Naive thymus-derived CD4-positive, alpha-beta T cell (primary cell): ENCODE measurements at regions not wholly inside any gene's neighbourhood (a gene's known extent, or its start where the extent isn't known, plus 50 kb on each side); places are given as distances from the start of the nearest gene placed in this dataset.
A peak's percentile ranks its signal among the peaks of the same experiment; 100 is the strongest.

Experiments
- ATAC-seq: fragments of 150-1000 bp; cut with Tn5 transposase; 2 replicates; pipeline ENCODE4 v1.10.0; 2021; ENCODE audit warnings: mild to moderate bottlenecking, moderate library complexity
- CTCF ChIA-PET: fragments of 350-600 bp; sonication (Branson Sonifier 250); formaldehyde crosslinking; loops from one replicate; lab custom pipeline; 2021; ENCODE audit warnings: antibody characterized with exemption; lab: Charles Lee
- POLR2A ChIA-PET: fragments of 350-600 bp; sonication (Branson Sonifier 250); formaldehyde crosslinking; loops from one replicate; lab custom pipeline; 2021; ENCODE audit warnings: antibody characterized with exemption, inconsistent platforms; lab: Charles Lee
- DNase-seq, 9 donors: peaks; one replicate each; pipeline versions ENCODE4 v3.0.0 to v3.0.0-alpha.2; 2020 to 2022; ENCODE audit warnings: mixed read lengths in 1 of 9
- H3K27ac ChIP-seq: one replicate; pipeline ENCODE4 v1.7.0; 2013; ENCODE audit warnings: mild to moderate bottlenecking, low read depth, low read length, moderate library complexity
- H3K27me3 ChIP-seq, 2 donors: one replicate each; pipeline ENCODE4 v1.7.0; 2013; ENCODE audit warnings: low read length in 2 of 2, mild to moderate bottlenecking in 2 of 2, moderate library complexity in 2 of 2; ENCODE audit not compliant: control insufficient read depth in 2 of 2, insufficient read depth in 2 of 2
- H3K36me3 ChIP-seq, 3 experiments: 1 replicate in 2 of 3; 2 replicates in 1 of 3; pipeline ENCODE4 v1.7.0; 2013; ENCODE audit warnings: low read length in 3 of 3, mild to moderate bottlenecking in 3 of 3, moderate library complexity in 1 of 3; ENCODE audit not compliant: insufficient read depth in 3 of 3, control insufficient read depth in 2 of 3
- H3K4me1 ChIP-seq, 2 donors: one replicate each; pipeline ENCODE4 v1.7.0; 2013; ENCODE audit warnings: low read length in 2 of 2, mild to moderate bottlenecking in 2 of 2, moderate library complexity in 1 of 2; ENCODE audit not compliant: control insufficient read depth in 2 of 2, insufficient read depth in 2 of 2
- H3K4me3 ChIP-seq: 2 replicates; pipeline ENCODE4 v1.7.0; 2013; ENCODE audit warnings: mild to moderate bottlenecking, low read length
- H3K9me3 ChIP-seq, 3 experiments: 1 replicate in 2 of 3; 2 replicates in 1 of 3; pipeline ENCODE4 v1.7.0; 2013; ENCODE audit warnings: low read length in 3 of 3; ENCODE audit not compliant: control insufficient read depth in 2 of 3
- H3K27ac Mint-ChIP-seq, 9 donors: one replicate each; pipeline ENCODE4 v1.8.0; 2020 to 2022; ENCODE audit warnings: mixed read lengths in 9 of 9, mild to moderate bottlenecking in 8 of 9, moderate library complexity in 5 of 9, inconsistent platforms in 2 of 9
- H3K27me3 Mint-ChIP-seq, 5 donors: one replicate each; pipeline ENCODE4 v1.8.0; 2021 to 2022; ENCODE audit warnings: mixed read lengths in 5 of 5, mild to moderate bottlenecking in 1 of 5
- H3K36me3 Mint-ChIP-seq, 5 donors: one replicate each; pipeline ENCODE4 v1.8.0; 2020 to 2022; ENCODE audit warnings: mixed read lengths in 5 of 5, mild to moderate bottlenecking in 3 of 5, inconsistent platforms in 1 of 5
- H3K4me1 Mint-ChIP-seq, 7 donors: one replicate each; pipeline ENCODE4 v1.8.0; 2020 to 2022; ENCODE audit warnings: mixed read lengths in 7 of 7, mild to moderate bottlenecking in 3 of 7, inconsistent platforms in 1 of 7
- H3K4me3 Mint-ChIP-seq, 10 donors: one replicate each; pipeline ENCODE4 v1.8.0; 2020 to 2022; ENCODE audit warnings: mild to moderate bottlenecking in 10 of 10, mixed read lengths in 10 of 10, moderate library complexity in 6 of 10, inconsistent platforms in 2 of 10
- H3K9me3 Mint-ChIP-seq, 11 donors: one replicate each; pipeline ENCODE4 v1.8.0; 2020 to 2022; ENCODE audit warnings: mixed read lengths in 11 of 11, mild to moderate bottlenecking in 4 of 11, inconsistent platforms in 1 of 11, moderate library complexity in 1 of 11
- intact Hi-C, 2 donors: fragments of 100-400 bp; cut with micrococcal nuclease; formaldehyde crosslinking; loops; one replicate each; pipeline ENCODE4 v1.15.1; 2023

- Mint-ChIP-seq H3K36me3 (peaks cover 0 to 40% (median 4%) of the 10 kb centered on the region in 5 donors), H3K9me3 (peaks cover 0 to 6% (median 0%) of the 10 kb centered on the region in 11 donors), H3K4me3 (peak overlapping the region in 1 of 10 donors; percentile 7), H3K27ac (peak overlapping the region in 3 of 9 donors; percentile 10 to 76 (median 69)), H3K27me3 (no peaks in the 10 kb centered on the region), H3K4me1 (peaks cover 4 to 38% (median 9%) of the 10 kb centered on the region in 7 donors)
- ATAC-seq (peak; percentile 46), DNase-seq (no peak)
- H3K9me3 ChIP-seq = no peaks in the 10 kb centered on the region
- no peaks in the 10 kb centered on the region for H3K27me3 ChIP-seq
- no peak overlapping the region for H3K4me3 ChIP-seq
- H3K27ac ChIP-seq = no peak overlapping the region
- intact Hi-C loops = no loop called here
- no peaks in the 10 kb centered on the region for H3K36me3 ChIP-seq
- no peaks in the 10 kb centered on the region for H3K4me1 ChIP-seq
- ChIA-PET POLR2A (interaction anchor here (1.3 kb wide), 1 partner anchor 115 kb away, joined by 3 read pairs; no protein-coding TSS in a partner anchor), CTCF (interaction anchor here (0.6 to 0.7 kb wide), 2 partner anchors 9 to 15 kb away, joined by 3 to 5 read pairs; no protein-coding TSS in a partner anchor)
These were observed 119.6 kb downstream of the ZFP36L2 start for GRCh38 chr2:43106559-43107527.

DNA sequence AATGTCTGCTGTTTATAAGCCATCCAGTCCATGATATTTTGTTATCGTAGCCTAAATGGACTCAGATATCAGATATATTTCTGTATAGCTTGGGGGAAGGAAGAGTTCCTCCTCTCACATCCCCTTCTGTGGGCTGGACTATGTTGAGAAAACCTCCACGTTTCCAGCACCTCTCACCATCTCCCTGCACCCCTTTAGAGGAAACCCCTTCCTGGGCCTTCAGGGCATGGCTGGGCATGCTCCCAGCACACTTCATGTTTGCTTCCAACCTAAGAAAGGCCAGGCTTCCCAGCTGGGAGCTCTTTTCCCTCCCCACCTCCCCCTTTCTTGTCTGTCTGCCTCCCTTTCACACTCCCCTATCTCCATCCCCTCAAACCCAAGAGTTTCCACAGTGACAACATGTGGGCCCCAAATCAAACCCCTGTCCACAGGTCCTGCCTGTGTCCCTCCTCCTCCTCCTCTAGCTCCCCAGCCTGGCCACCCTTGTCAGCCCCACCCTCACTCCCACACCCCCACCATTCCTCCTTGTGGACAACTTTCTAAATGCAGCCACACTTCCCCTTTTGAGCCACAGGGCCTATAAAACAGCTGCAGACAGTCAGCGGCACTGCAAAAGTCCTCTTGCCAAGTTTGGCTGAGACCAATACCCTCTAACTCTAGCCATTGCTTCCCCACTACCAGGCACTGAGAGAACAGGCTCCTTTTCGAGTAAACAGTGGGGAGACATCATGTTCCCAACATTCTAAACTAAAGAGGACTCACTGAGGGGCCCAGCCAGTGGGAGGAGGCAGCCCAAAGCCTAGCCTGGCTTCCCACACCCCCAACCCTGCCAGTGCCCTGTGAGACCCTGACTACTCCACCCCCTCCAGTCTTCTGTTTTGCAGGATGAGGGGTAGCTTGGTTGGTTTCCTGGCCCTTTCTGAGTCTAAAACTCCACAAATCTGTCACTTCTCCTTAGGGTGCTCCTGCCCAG lies 120.5 kb downstream of the ZFP36L2 start:
- peaks cover 0 to 6% (median 0%) of the 10 kb centered on the region in 11 donors for H3K9me3 Mint-ChIP-seq
- H3K4me1 ChIP-seq = no peaks in the 10 kb centered on the region
- no peak overlapping the region for H3K4me3 Mint-ChIP-seq
- H3K27ac ChIP-seq = no peak overlapping the region
- intact Hi-C loops = no loop called here
- H3K36me3 Mint-ChIP-seq = peaks cover 0 to 40% (median 4%) of the 10 kb centered on the region in 5 donors
- peaks cover 4 to 35% (median 9%) of the 10 kb centered on the region in 7 donors for H3K4me1 Mint-ChIP-seq
- no peaks in the 10 kb centered on the region for H3K27me3 Mint-ChIP-seq
- CTCF ChIA-PET = interaction anchor here (0.7 kb wide), 1 partner anchor 14 kb away, joined by 3 read pairs; no protein-coding TSS in a partner anchor
- DNase-seq (no peak), ATAC-seq (peak; percentile 60)
- H3K27ac Mint-ChIP-seq = peak overlapping the region in 1 of 9 donors; percentile 76
- POLR2A ChIA-PET = interaction anchor here (1.2 to 1.3 kb wide), 3 partner anchors 21 to 116 kb away, joined by 3 read pairs; no protein-coding TSS in a partner anchor
- H3K4me3 ChIP-seq = no peak overlapping the region
- H3K27me3 ChIP-seq = no peaks in the 10 kb centered on the region
- H3K36me3 ChIP-seq = no peaks in the 10 kb centered on the region
- H3K9me3 ChIP-seq = no peaks in the 10 kb centered on the region

GRCh38 chr2:43104763-43105162 lies 121.6 kb downstream of the ZFP36L2 start:
- Histone ChIP-seq H3K27ac (no peak overlapping the region), H3K4me3 (no peak overlapping the region), H3K36me3 (no peaks in the 10 kb centered on the region), H3K4me1 (no peaks in the 10 kb centered on the region), H3K27me3 (no peaks in the 10 kb centered on the region), H3K9me3 (no peaks in the 10 kb centered on the region)
- intact Hi-C loops = no loop called here
- DNase-seq (no peak), ATAC-seq (no peak)
- Mint-ChIP-seq H3K27me3 (no peaks in the 10 kb centered on the region), H3K4me3 (no peak overlapping the region), H3K27ac (peak overlapping the region in 2 of 9 donors; percentile 7 to 77), H3K36me3 (peaks cover 0 to 41% (median 4%) of the 10 kb centered on the region in 5 donors), H3K9me3 (peaks cover 0 to 6% (median 0%) of the 10 kb centered on the region in 11 donors), H3K4me1 (peaks cover 4 to 32% (median 9%) of the 10 kb centered on the region in 7 donors)
- CTCF ChIA-PET = no interaction called here
- POLR2A ChIA-PET = interaction anchor here (1.3 kb wide), 1 partner anchor 24 kb away, joined by 3 read pairs; no protein-coding TSS in a partner anchor

DNA sequence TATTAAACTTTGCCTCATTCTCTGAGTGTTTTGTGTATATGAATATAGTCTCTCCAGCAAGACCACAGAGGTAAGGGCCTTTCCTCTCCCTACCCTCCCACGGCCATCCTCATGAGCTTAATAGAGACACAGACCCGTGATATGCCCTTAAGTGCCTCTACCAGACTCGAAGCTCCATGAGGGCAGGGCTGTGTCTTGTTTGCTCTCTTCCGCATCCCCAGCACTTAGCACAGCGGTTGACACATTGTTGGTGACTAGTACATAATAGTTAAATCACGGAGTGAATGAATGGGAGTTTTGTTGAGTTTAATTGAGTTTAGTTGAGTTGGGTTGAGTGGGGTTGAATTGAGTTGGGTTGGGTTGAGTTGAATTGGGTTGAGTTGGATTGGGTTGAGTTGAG lies 122.3 kb downstream of the ZFP36L2 start:
- H3K9me3 ChIP-seq = no peaks in the 10 kb centered on the region
- H3K27ac ChIP-seq = no peak overlapping the region
- no peaks in the 10 kb centered on the region for H3K36me3 ChIP-seq
- no peak overlapping the region for H3K4me3 Mint-ChIP-seq
- H3K27ac Mint-ChIP-seq = peak overlapping the region in 1 of 9 donors; percentile 7
- no peaks in the 10 kb centered on the region for H3K27me3 Mint-ChIP-seq
- H3K9me3 Mint-ChIP-seq = peaks cover 0 to 6% (median 0%) of the 10 kb centered on the region in 11 donors
- intact Hi-C loops = no loop called here
- POLR2A ChIA-PET = no interaction called here
- H3K4me1 Mint-ChIP-seq = peaks cover 4 to 30% (median 8%) of the 10 kb centered on the region in 7 donors
- no peaks in the 10 kb centered on the region for H3K4me1 ChIP-seq
- no peak for ATAC-seq
- no peaks in the 10 kb centered on the region for H3K27me3 ChIP-seq
- DNase-seq = no peak
- no peak overlapping the region for H3K4me3 ChIP-seq
- peaks cover 0 to 39% (median 4%) of the 10 kb centered on the region in 5 donors for H3K36me3 Mint-ChIP-seq
- CTCF ChIA-PET = no interaction called here

GRCh38 chr2:43103093-43103404 lies 123.4 kb downstream of the ZFP36L2 start:
- Histone ChIP-seq H3K9me3 (no peaks in the 10 kb centered on the region), H3K27me3 (no peaks in the 10 kb centered on the region), H3K36me3 (no peaks in the 10 kb centered on the region), H3K4me1 (no peaks in the 10 kb centered on the region), H3K4me3 (no peak overlapping the region), H3K27ac (no peak overlapping the region)
- peak overlapping the region in 1 of 9 donors; percentile 37 for H3K27ac Mint-ChIP-seq
- no peak for DNase-seq
- no peaks in the 10 kb centered on the region for H3K27me3 Mint-ChIP-seq
- peaks cover 4 to 27% (median 10%) of the 10 kb centered on the region in 7 donors for H3K4me1 Mint-ChIP-seq
- ATAC-seq = no peak
- no peak overlapping the region for H3K4me3 Mint-ChIP-seq
- ChIA-PET CTCF (no interaction called here), POLR2A (no interaction called here)
- peaks cover 0 to 40% (median 5%) of the 10 kb centered on the region in 5 donors for H3K36me3 Mint-ChIP-seq
- H3K9me3 Mint-ChIP-seq = peaks cover 0 to 6% (median 0%) of the 10 kb centered on the region in 11 donors
- intact Hi-C loops = no loop called here
